Tibial nerve (tissue), 4 donors: ENCODE measurements at regions not wholly inside any gene's neighbourhood (a gene's known extent, or its start where the extent isn't known, plus 50 kb on each side); places are given as distances from the start of the nearest gene placed in this dataset.

Experiments
- CTCF ChIP-seq, 5 experiments: fragments of 200-600 bp in 3 of 5; fragments of 450-650 bp in 2 of 5; sonication (generic) in 3 of 5; IDR thresholded peaks; one replicate each; pipeline ENCODE4 v1.5.1; 2016 to 2019; ENCODE audit warnings: antibody characterized with exemption in 5 of 5, mild to moderate bottlenecking in 3 of 5, moderate library complexity in 2 of 5
- EP300 ChIP-seq, 2 donors: sonication (generic); formaldehyde crosslinking; IDR thresholded peaks; one replicate each; pipeline ENCODE4 v1.6.1; 2017; ENCODE audit warnings: antibody characterized with exemption in 2 of 2, mild to moderate bottlenecking in 1 of 2

GRCh38 chr7:37532636-37533035 is 84.0 kb upstream of the ELMO1 start:
- TF ChIP-seq CTCF (IDR thresholded peaks at IDR 0.05): no peak
- TF ChIP-seq EP300 (IDR thresholded peaks at IDR 0.05): no peak
